Gastroesophageal sphincter (tissue), 3 donors: ENCODE measurements at regions not wholly inside any gene's neighbourhood (a gene's known extent, or its start where the extent isn't known, plus 50 kb on each side); places are given as distances from the start of the nearest gene placed in this dataset.

Experiments used
- POLR2A ChIP-seq, 2 donors: fragments of 450-650 bp; IDR thresholded peaks; one replicate each; pipeline ENCODE4 v1.6.1; 2017; ENCODE audit warnings: antibody characterized with exemption in 2 of 2, mild to moderate bottlenecking in 2 of 2, moderate library complexity in 1 of 2
- TF ChIP-seq, protein P1 (sequence below), 4 experiments: fragments of 200-600 bp in 2 of 4; fragments of 450-650 bp in 2 of 4; sonication (generic) in 1 of 4; IDR thresholded peaks; one replicate each; pipeline ENCODE4 v1.5.1; 2017 to 2019; ENCODE audit warnings: antibody characterized with exemption in 4 of 4, mild to moderate bottlenecking in 2 of 4, moderate library complexity in 2 of 4

- no peak for TF ChIP-seq POLR2A (IDR thresholded peaks at IDR 0.05)
- TF ChIP-seq, protein P1, sequence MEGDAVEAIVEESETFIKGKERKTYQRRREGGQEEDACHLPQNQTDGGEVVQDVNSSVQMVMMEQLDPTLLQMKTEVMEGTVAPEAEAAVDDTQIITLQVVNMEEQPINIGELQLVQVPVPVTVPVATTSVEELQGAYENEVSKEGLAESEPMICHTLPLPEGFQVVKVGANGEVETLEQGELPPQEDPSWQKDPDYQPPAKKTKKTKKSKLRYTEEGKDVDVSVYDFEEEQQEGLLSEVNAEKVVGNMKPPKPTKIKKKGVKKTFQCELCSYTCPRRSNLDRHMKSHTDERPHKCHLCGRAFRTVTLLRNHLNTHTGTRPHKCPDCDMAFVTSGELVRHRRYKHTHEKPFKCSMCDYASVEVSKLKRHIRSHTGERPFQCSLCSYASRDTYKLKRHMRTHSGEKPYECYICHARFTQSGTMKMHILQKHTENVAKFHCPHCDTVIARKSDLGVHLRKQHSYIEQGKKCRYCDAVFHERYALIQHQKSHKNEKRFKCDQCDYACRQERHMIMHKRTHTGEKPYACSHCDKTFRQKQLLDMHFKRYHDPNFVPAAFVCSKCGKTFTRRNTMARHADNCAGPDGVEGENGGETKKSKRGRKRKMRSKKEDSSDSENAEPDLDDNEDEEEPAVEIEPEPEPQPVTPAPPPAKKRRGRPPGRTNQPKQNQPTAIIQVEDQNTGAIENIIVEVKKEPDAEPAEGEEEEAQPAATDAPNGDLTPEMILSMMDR (IDR thresholded peaks at IDR 0.05), result no peak
Observed at GRCh38 chr9:31078175-31078574, 1306.3 kb upstream of the ACO1 start.
